ENCODE measurements at regions not wholly inside any gene's neighbourhood (a gene's known extent, or its start where the extent isn't known, plus 50 kb on each side); places are given as distances from the start of the nearest gene placed in this dataset.

DNA sequence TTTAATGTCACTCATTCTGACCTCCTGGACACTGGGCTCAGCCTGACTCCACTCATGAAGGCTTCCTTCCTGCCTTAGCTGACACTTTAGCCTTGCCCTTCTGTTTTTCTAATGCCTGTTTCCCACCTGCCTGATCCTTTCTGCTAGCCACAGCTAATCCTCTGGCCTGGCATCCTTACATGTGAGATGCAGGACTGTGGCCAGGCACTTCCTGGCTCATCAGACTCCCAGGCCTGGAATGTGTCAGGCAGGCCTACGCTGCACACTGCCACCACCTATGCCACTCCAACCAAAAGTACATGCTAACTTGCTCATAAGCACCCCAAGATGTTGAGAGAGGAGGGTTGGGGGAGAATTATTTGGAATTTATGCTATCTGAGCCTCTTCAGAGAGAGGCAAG is 138.8 kb upstream of the NALF2 start:
- DNase-seq (ENCODE audit: low read depth in 3 of 3, low spot score in 1 of 3) = no peak

GRCh38 chrX:69362856-69363255 is 141.3 kb upstream of the NALF2 start:
- no peak for DNase-seq (ENCODE audit: low read depth in 3 of 3, low spot score in 1 of 3)

DNA sequence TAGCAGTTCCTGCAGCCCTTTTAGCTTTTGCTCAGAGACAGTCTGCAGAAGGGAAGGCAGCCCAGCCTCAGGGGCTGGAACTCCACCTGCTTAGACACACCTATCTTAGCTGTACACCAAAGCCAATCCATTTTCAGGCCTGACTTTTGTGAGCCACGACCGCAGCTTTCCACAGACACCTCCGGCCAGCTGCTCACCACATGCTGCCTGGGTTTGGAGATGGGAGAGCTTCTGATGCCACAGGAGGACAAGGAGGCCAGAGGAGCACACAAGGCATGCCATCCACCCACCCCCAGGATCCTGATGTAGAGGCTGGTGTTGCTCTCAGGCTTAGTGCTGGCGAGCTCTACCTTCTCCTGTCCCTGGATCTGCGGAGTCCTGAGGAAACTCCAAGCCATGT is 141.8 kb upstream of the NALF2 start:
- DNase-seq (ENCODE audit: low read depth in 3 of 3, low spot score in 1 of 3) = no peak

GRCh38 chrX:69361311-69361845 is 142.7 kb upstream of the NALF2 start:
- DNase-seq (ENCODE audit: low read depth in 3 of 3, low spot score in 1 of 3) = no peak

DNA sequence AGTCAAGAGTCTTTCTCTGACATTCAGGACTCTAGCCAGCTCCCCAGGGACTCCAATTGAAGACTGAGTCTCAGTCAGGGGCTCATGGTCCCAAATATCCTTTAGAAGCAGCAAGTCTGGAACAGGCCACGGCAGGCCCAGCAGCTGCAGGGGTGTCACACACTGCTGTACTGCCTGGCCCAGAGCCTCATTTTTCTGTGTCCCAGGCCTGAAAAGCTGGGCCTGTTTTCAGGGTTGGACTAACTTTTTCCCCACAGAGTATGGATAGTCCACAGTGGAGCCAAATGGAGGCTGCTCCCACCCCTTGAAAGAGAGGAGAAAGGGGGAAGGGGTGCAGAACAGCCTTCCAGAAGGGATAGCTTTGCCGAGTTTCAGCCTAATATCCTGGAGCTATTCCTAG is 146.8 kb upstream of the NALF2 start:
- DNase-seq (ENCODE audit: low read depth in 3 of 3, low spot score in 1 of 3) = no peak

DNA sequence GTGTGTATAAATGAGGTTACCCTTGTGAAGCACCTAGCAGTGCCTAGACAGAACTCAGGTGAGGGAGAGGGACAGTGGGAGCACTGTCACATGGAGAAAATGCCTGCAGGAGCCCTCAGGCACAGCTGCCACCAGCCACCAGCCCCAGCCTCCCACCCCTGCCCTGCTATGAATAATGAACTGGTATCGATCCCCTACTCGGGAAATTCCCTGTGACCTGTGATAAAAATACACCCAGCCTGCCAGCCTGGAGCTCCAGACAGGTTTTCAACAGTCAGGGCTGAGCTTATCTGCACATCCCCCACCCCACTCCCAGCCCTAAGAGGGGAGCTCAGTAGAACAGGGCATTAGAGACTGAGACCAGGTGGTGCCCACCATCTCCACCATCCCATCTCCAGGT is 159.6 kb upstream of the PJA1 start:
- DNase-seq (ENCODE audit: low read depth in 3 of 3, low spot score in 1 of 3) = no peak

GRCh38 chrX:69323786-69324720 is 158.8 kb upstream of the PJA1 start:
- no peak for DNase-seq (ENCODE audit: low read depth in 3 of 3, low spot score in 1 of 3)

- no peak for DNase-seq (ENCODE audit: low read depth in 3 of 3, low spot score in 1 of 3)
These were observed 156.5 kb upstream of the PJA1 start for GRCh38 chrX:69321789-69322188.

DNA sequence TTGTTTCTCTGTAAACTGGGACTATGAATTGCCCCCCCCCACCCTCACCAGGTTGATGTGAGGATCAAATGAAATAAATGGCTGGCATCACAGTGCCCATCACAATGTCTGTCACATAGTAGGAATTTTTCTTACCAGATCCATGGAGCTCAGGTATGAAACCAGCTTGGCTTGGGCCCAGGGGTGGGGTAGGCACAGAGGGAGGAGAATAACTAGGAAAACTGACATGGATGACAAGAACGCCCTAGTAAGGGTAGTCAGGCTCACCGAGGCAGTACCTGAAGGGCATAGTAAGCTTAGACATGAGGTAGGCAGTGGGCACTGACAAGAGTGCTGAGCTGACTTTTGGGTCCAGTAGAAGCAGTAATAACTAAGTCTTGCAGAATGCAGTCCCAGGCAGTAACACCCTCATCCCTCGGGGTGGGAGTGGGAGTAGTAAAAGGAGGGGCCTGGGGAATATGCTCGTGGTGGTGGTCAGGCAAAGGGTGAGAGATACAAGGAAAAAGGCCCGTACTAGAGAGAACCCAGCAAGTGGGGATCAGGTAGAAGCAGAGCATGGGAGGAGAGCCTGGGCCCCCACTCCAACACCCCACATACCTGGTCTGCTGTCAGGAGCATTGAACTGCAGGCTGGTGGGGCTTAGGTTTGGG is 155.9 kb upstream of the PJA1 start:
- DNase-seq (ENCODE audit: low read depth in 3 of 3, low spot score in 1 of 3) = no peak

DNA sequence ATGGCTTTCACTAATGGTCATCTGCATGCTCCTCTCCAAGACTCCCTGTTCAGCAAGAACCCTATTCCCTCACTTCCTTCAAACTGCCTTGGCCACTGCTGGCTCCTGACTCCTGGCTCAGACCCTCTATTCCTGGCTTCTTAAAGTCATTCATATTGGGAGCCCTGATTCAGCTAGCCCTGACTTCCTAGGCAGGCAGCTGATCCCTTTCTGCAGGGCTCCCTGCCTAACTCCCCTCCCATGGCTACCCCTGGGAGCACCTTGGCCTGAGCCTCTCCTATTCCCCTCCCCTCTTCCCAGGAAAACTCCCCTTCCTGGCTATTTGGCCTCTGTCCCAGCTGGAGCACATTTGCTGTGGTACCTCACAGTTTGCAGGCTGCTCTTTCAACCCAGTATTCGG is 154.9 kb upstream of the PJA1 start:
- DNase-seq (ENCODE audit: low read depth in 3 of 3, low spot score in 1 of 3) = no peak

GRCh38 chrX:69319376-69319775 is 154.1 kb upstream of the PJA1 start:
- DNase-seq (ENCODE audit: low read depth in 3 of 3, low spot score in 1 of 3) = no peak

DNA sequence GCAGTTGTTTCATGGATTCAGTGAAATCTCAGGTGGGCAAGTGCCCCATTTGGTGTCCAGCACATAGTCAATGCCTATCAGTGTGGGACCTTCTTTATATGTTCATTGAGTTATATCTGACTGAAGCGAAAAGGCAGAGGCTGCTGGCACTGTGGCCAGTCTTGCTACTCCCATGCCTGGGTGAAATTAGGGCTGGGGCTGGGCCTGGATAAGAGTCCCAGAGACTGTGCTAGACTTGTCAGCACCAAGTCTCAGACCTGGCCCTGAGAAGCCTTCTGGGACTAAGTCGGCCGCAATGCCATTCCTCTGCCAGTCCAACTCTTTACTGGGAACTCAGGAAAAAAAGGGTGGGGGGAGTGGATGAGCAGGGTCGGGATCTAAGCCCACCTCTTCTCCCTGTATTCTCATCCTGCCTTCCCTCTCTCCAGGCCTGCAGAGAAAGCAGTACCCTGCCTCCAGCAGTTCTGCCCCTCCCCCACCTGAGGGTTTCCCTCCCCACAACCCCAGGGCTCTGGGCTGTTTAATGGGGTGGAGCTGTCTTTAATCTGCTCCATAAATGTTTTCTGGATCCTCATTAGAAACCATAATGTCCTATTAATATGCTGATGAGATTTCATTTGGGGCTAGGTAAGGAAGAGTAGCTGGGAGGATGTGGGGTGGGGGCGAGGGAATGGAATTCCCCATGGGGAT is 153.5 kb upstream of the PJA1 start:
- no peak for DNase-seq (ENCODE audit: low read depth in 3 of 3, low spot score in 1 of 3)

- no peak for DNase-seq (ENCODE audit: low read depth in 3 of 3, low spot score in 1 of 3)
These were observed 152.5 kb upstream of the PJA1 start for GRCh38 chrX:69317721-69318120.

DNA sequence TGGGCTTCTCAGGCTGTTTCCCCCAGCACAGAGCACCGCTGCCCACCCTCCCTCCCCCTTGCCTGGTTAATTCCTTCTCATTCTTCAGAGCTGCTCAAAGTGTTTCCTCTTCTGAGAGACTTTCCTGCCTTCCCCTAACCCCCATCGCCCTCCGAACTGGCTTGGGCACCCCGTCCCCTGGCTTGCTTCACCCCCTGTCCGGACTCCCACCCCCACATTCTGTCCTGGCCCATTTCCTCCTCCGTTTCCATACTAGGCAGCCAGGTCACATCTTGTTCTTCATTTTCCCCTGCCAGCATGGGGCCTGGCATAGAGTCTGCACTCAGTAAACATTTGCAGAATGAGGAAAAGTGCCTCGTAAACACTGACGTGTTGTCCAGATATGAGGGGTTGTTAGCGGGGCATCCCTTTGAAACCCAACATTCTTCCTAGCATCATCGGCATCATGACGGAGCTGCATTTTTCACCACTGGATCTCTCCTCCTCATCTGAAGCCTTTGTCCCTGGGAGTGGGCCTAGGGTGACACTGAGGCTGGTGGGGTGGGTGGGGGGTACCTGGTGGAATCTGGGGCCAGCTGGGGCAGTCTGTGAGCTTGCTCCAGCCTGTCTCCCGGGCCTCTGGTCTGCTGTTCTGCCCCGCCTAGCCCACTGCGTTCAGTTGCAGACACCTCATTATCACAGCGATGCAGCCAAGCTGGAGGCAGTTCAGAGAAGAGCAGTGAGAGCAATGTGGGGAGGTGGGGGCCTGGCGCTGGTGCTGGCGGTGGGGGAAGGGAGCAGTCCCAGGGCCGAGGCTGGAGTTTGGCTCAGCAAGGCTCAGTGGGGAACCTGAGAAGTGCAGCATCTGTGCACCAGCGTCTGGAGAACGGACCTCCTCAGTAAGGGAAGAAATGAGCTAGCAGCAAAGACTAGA is 149.4 kb upstream of the PJA1 start:
- DNase-seq (ENCODE audit: low read depth in 3 of 3, low spot score in 1 of 3) = no peak

- DNase-seq (ENCODE audit: low read depth in 3 of 3, low spot score in 1 of 3) = no peak
These were observed 148.5 kb upstream of the PJA1 start for GRCh38 chrX:69313617-69314290.

GRCh38 chrX:69311936-69312670 is 146.8 kb upstream of the PJA1 start:
- DNase-seq (ENCODE audit: low read depth in 3 of 3, low spot score in 1 of 3) = no peak

GRCh38 chrX:69309074-69309792 is 144.0 kb upstream of the PJA1 start:
- no peak for DNase-seq (ENCODE audit: low read depth in 3 of 3, low spot score in 1 of 3)

DNA sequence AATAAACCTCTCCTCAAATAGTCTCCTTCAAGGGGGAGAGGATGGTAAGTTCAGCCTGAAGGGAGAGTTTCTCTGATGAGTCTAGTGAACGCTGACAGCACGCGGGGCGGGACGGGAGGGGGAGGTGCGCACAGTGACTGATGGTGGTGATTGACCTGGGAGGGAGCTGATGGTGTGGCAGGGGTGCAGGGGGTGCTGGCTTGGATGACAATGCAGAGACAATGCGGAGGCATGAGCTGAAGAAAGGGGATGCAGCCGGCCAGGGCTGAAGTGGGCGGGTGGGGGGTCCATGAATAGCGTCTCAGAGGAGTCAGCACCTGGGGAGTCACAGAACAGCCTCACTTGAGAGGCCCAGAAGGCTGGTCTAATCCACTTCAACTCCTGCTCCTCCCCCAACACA is 142.5 kb upstream of the PJA1 start:
- no peak for DNase-seq (ENCODE audit: low read depth in 3 of 3, low spot score in 1 of 3)

DNA sequence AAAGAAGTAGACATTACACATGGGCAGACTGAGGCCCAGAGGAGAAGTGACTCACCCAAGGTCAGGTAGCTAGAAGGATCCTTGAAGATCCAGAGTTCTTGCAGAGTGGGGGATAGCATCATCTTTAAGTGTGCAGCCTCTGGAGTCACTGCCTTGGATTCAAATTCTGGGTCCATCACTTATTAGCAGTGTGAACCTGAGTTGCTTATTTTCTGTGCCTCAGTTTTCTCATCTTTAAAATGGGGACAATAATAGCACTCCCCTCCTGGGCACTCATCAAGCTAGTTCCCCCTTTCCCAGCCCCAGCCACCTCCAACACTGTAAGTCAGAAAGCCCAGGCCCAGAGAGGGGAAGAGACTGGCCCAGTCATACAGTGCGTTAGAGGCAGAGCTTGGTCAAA is 141.8 kb upstream of the PJA1 start:
- DNase-seq (ENCODE audit: low read depth in 3 of 3, low spot score in 1 of 3) = no peak

Data from stimulated activated CD4-positive, alpha-beta T cell treated with anti-CD3 and anti-CD28 coated beads, TNF-alpha, amount 100 ng/mL, for 1 hour (primary cell).